HEK293 (cell line): ENCODE measurements at regions not wholly inside any gene's neighbourhood (a gene's known extent, or its start where the extent isn't known, plus 50 kb on each side); places are given as distances from the start of the nearest gene placed in this dataset.

ENCODE experiments used
- CTCF ChIA-PET: fragments of 350-600 bp; formaldehyde crosslinking; extraction: SDS; loops from one replicate; lab custom pipeline; 2021; ENCODE audit warnings: antibody characterized with exemption; lab: Yijun Ruan, JAX
- POLR2A ChIA-PET: fragments of 300-600 bp; formaldehyde crosslinking; extraction: SDS; loops from one replicate; lab custom pipeline; 2020; ENCODE audit warnings: antibody characterized with exemption, inconsistent platforms; lab: Yijun Ruan, JAX
- H3K27ac ChIP-seq: fragments of 200-500 bp; sonication (Bioruptor generic); 2 replicates; pipeline ENCODE4 v1.5.1; 2014; ENCODE audit warnings: low read depth, low read length, control low read depth, inconsistent platforms; ENCODE audit errors: extremely low read depth
- H3K36me3 ChIP-seq, 2 experiments: fragments of 200-500 bp in 1 of 2; sonication (Bioruptor generic) in 1 of 2; 1 replicate in 1 of 2; 2 replicates in 1 of 2; pipeline ENCODE4 v1.5.1; 2014 to 2017; ENCODE audit warnings: inconsistent platforms in 2 of 2, low read length in 2 of 2; ENCODE audit not compliant: control insufficient read depth in 2 of 2, insufficient read depth in 1 of 2
- H3K4me1 ChIP-seq: fragments of 200-500 bp; sonication (Bioruptor generic); 2 replicates; pipeline ENCODE4 v1.5.1; 2014; ENCODE audit warnings: mild to moderate bottlenecking, low read length, inconsistent platforms; ENCODE audit not compliant: control insufficient read depth, insufficient read depth
- H3K4me3 ChIP-seq: 2 replicates; pipeline ENCODE4 v1.5.1; 2011; ENCODE audit warnings: low read depth, mild to moderate bottlenecking, control low read depth, low read length, moderate library complexity
- H3K9me3 ChIP-seq: fragments of 200-500 bp; sonication (Bioruptor generic); 2 replicates; pipeline ENCODE4 v1.5.1; 2014; ENCODE audit warnings: low read depth, low read length, inconsistent platforms; ENCODE audit not compliant: control insufficient read depth, insufficient read depth
- CTCF ChIP-seq: fragments of 450-650 bp; formaldehyde crosslinking; IDR thresholded peaks from 2 replicates; pipeline ENCODE4 v1.5.1; 2016; ENCODE audit warnings: missing biosample characterization, missing genetic modification characterization
- FEZF1 ChIP-seq: fragments of 450-650 bp; formaldehyde crosslinking; IDR thresholded peaks from 2 replicates; pipeline ENCODE4 v1.5.1; 2016; ENCODE audit warnings: missing biosample characterization, missing genetic modification characterization
- GLI4 ChIP-seq: fragments of 450-650 bp; formaldehyde crosslinking; IDR thresholded peaks from 2 replicates; pipeline ENCODE4 v1.5.1; 2016; ENCODE audit warnings: missing biosample characterization, missing genetic modification characterization
- IKZF3 ChIP-seq: fragments of 450-650 bp; IDR thresholded peaks from 2 replicates; pipeline ENCODE4 v1.5.0; 2018; ENCODE audit warnings: missing biosample characterization, mild to moderate bottlenecking, missing genetic modification characterization, moderate library complexity
- KLF17 ChIP-seq: fragments of 450-650 bp; formaldehyde crosslinking; IDR thresholded peaks from 2 replicates; pipeline ENCODE4 v1.5.1; 2016; ENCODE audit warnings: missing biosample characterization, missing genetic modification characterization
- SALL2 ChIP-seq: fragments of 450-650 bp; formaldehyde crosslinking; IDR thresholded peaks from 2 replicates; pipeline ENCODE4 v1.5.0; 2017; ENCODE audit warnings: missing biosample characterization, mild to moderate bottlenecking, missing genetic modification characterization, borderline replicate concordance
- TSHZ1 ChIP-seq: fragments of 450-650 bp; formaldehyde crosslinking; IDR thresholded peaks from 2 replicates; pipeline ENCODE4 v1.5.1; 2016; ENCODE audit warnings: missing biosample characterization, missing genetic modification characterization, borderline replicate concordance
- ZNF121 ChIP-seq: fragments of 450-650 bp; formaldehyde crosslinking; IDR thresholded peaks from 2 replicates; pipeline ENCODE4 v1.5.1; 2016; ENCODE audit warnings: missing biosample characterization, missing genetic modification characterization
- ZNF155 ChIP-seq: fragments of 450-650 bp; formaldehyde crosslinking; IDR thresholded peaks from 2 replicates; pipeline ENCODE4 v1.5.1; 2016; ENCODE audit warnings: missing biosample characterization, missing genetic modification characterization
- ZNF18 ChIP-seq: fragments of 450-650 bp; formaldehyde crosslinking; IDR thresholded peaks from 2 replicates; pipeline ENCODE4 v1.5.1; 2016; ENCODE audit warnings: missing biosample characterization, missing genetic modification characterization
- ZNF184 ChIP-seq: fragments of 450-650 bp; IDR thresholded peaks from 2 replicates; pipeline ENCODE4 v1.5.1; 2018; ENCODE audit warnings: missing biosample characterization, mild to moderate bottlenecking, missing genetic modification characterization
- ZNF221 ChIP-seq: fragments of 450-650 bp; formaldehyde crosslinking; IDR thresholded peaks from 2 replicates; pipeline ENCODE4 v1.5.1; 2017; ENCODE audit warnings: missing biosample characterization, missing genetic modification characterization, borderline replicate concordance
- ZNF248 ChIP-seq: fragments of 450-650 bp; formaldehyde crosslinking; IDR thresholded peaks from 2 replicates; pipeline ENCODE4 v1.5.1; 2017; ENCODE audit warnings: missing biosample characterization, missing genetic modification characterization
- ZNF274 ChIP-seq, 2 experiments: fragments of 200-500 bp in 1 of 2; fragments of 450-650 bp in 1 of 2; sonication (Bioruptor generic) in 1 of 2; formaldehyde crosslinking in 1 of 2; IDR thresholded peaks; 2 replicates each; pipeline versions ENCODE4 v1.5.1 to v1.6.1; 2014 to 2016; ENCODE audit warnings: borderline replicate concordance in 1 of 2, inconsistent platforms in 1 of 2, low read length in 1 of 2, missing biosample characterization in 1 of 2, missing genetic modification characterization in 1 of 2
- ZNF354C ChIP-seq: fragments of 450-650 bp; formaldehyde crosslinking; IDR thresholded peaks from 2 replicates; pipeline ENCODE4 v1.5.1; 2016; ENCODE audit warnings: missing biosample characterization, missing genetic modification characterization, low read depth, borderline replicate concordance
- ZNF394 ChIP-seq: fragments of 450-650 bp; formaldehyde crosslinking; IDR thresholded peaks from 2 replicates; pipeline ENCODE4 v1.5.1; 2016; ENCODE audit warnings: missing biosample characterization, missing genetic modification characterization, mild to moderate bottlenecking, moderate library complexity, borderline replicate concordance
- ZNF433 ChIP-seq: fragments of 450-650 bp; formaldehyde crosslinking; IDR thresholded peaks from 2 replicates; pipeline ENCODE4 v1.5.1; 2016; ENCODE audit warnings: missing biosample characterization, missing genetic modification characterization, low read depth
- ZNF549 ChIP-seq: fragments of 450-650 bp; IDR thresholded peaks from 2 replicates; pipeline ENCODE4 v1.5.1; 2018; ENCODE audit warnings: missing biosample characterization, missing genetic modification characterization, mild to moderate bottlenecking, inconsistent platforms, moderate library complexity
- ZNF639 ChIP-seq: fragments of 450-650 bp; formaldehyde crosslinking; IDR thresholded peaks from 2 replicates; pipeline ENCODE4 v1.5.1; 2016; ENCODE audit warnings: missing biosample characterization, missing genetic modification characterization
- ZNF664 ChIP-seq: fragments of 450-650 bp; formaldehyde crosslinking; IDR thresholded peaks from 2 replicates; pipeline ENCODE4 v1.5.1; 2016; ENCODE audit warnings: missing biosample characterization, missing genetic modification characterization
- ZNF792 ChIP-seq: fragments of 450-650 bp; formaldehyde crosslinking; IDR thresholded peaks from 2 replicates; pipeline ENCODE4 v1.5.1; 2016; ENCODE audit warnings: missing biosample characterization, missing genetic modification characterization
- ZSCAN30 ChIP-seq: fragments of 450-650 bp; IDR thresholded peaks from 2 replicates; pipeline ENCODE4 v1.5.1; 2018; ENCODE audit warnings: missing biosample characterization, mild to moderate bottlenecking, missing genetic modification characterization, moderate library complexity

GRCh38 chr5:99911971-99912370 lies 623.2 kb upstream of the FAM174A start:
- ChIA-PET CTCF (no interaction called here), POLR2A (no interaction called here)
- no peak overlapping the region for H3K4me3 ChIP-seq
- no peaks in the 10 kb centered on the region for H3K36me3 ChIP-seq
- no peaks in the 10 kb centered on the region for H3K4me1 ChIP-seq
- H3K9me3 ChIP-seq: no peaks in the 10 kb centered on the region
- H3K27ac ChIP-seq: no peak overlapping the region
- TF ChIP-seq ZNF121 (tag by site-specific recombination) (no peak), ZNF433 (no peak), ZNF664 (tag by site-specific recombination) (no peak), KLF17 (no peak), ZNF248 (tag by site-specific recombination) (no peak), ZNF639 (tag by site-specific recombination) (no peak), ZNF18 (tag by site-specific recombination) (no peak), ZNF549 (tag by site-specific recombination) (no peak), ZNF354C (tag by site-specific recombination) (no peak), ZNF274 (IDR thresholded peaks at IDR 0.05; ENCODE audit: low read length) (no peak), ZNF274 (tag by site-specific recombination; IDR thresholded peaks at IDR 0.05; ENCODE audit: borderline replicate concordance) (no peak), ZNF394 (no peak), FEZF1 (no peak), GLI4 (tag by site-specific recombination) (no peak), ZSCAN30 (tag by site-specific recombination) (no peak), TSHZ1 (no peak)

- CTCF ChIA-PET: no interaction called here
- Histone ChIP-seq H3K9me3 (no peaks in the 10 kb centered on the region), H3K4me1 (peaks cover 1% of the 10 kb centered on the region; the same call in 1 of the 2 replicates), H3K27ac (no peak overlapping the region), H3K4me3 (no peak overlapping the region), H3K36me3 (no peaks in the 10 kb centered on the region)
- POLR2A ChIA-PET: no interaction called here
- TF ChIP-seq ZNF155: no peak
- no peak for TF ChIP-seq IKZF3 (tag by site-specific recombination)
- no peak for TF ChIP-seq SALL2 (tag by site-specific recombination)
- no peak for TF ChIP-seq ZNF184
- TF ChIP-seq CTCF: no peak
- no peak for TF ChIP-seq ZNF792
- no peak for TF ChIP-seq ZNF221 (tag by site-specific recombination)
These were observed 628.4 kb upstream of the FAM174A start for GRCh38 chr5:99906776-99907175.
